Heart left ventricle (tissue), 16 donors: ENCODE measurements at regions not wholly inside any gene's neighbourhood (a gene's known extent, or its start where the extent isn't known, plus 50 kb on each side); places are given as distances from the start of the nearest gene placed in this dataset.

Experiments
- ATAC-seq, 4 donors: fragments of 200-7000 bp; cut with Tn5 transposase; one replicate each; pipeline ENCODE4 v1.9.1; 2020 to 2022; ENCODE audit warnings: moderate library complexity in 4 of 4, mild to moderate bottlenecking in 3 of 4, moderate number of reproducible peaks in 1 of 4
- DNase-seq, 5 donors: peaks; one replicate each; pipeline ENCODE4 v3.0.0-alpha.2; 2020
- H3K27ac ChIP-seq, 12 donors: fragments of 200-600 bp; sonication (generic) in 4 of 12; one replicate each; pipeline versions ENCODE4 v1.5.0 to v1.8.0; 2016 to 2022; ENCODE audit warnings: mild to moderate bottlenecking in 2 of 12
- H3K27me3 ChIP-seq, 9 donors: fragments of 200-600 bp; sonication (generic) in 2 of 9; one replicate each; pipeline versions ENCODE4 v1.5.1 to v1.8.0; 2016 to 2022; ENCODE audit warnings: mild to moderate bottlenecking in 3 of 9
- H3K36me3 ChIP-seq, 9 donors: fragments of 200-600 bp; sonication (generic) in 2 of 9; one replicate each; pipeline versions ENCODE4 v1.5.0 to v1.8.0; 2018 to 2022; ENCODE audit warnings: mild to moderate bottlenecking in 2 of 9
- H3K4me1 ChIP-seq, 12 donors: fragments of 200-600 bp; sonication (generic) in 4 of 12; one replicate each; pipeline versions ENCODE4 v1.5.0 to v1.8.0; 2016 to 2022; ENCODE audit warnings: mild to moderate bottlenecking in 3 of 12
- H3K4me3 ChIP-seq, 12 donors: fragments of 200-600 bp; sonication (generic) in 4 of 12; one replicate each; pipeline versions ENCODE4 v1.5.0 to v1.8.0; 2017 to 2022; ENCODE audit warnings: mild to moderate bottlenecking in 9 of 12, moderate library complexity in 4 of 12
- H3K9me3 ChIP-seq, 12 donors: fragments of 200-600 bp; sonication (generic) in 4 of 12; one replicate each; pipeline versions ENCODE4 v1.5.0 to v1.8.0; 2016 to 2022; ENCODE audit warnings: mild to moderate bottlenecking in 1 of 12
- POLR2A ChIP-seq, 2 donors: fragments of 450-650 bp; IDR thresholded peaks; one replicate each; pipeline ENCODE4 v1.6.1; 2017; ENCODE audit warnings: antibody characterized with exemption in 2 of 2, mild to moderate bottlenecking in 2 of 2, moderate library complexity in 2 of 2
- WGBS, 4 donors: extraction: QIAGEN DNeasy Blood & Tissue Kit in 2 of 4; methylation state at CpG; one replicate each; pipeline versions ENCODE4 v1.1.5 to v1.1.7; 2013 to 2018; 5-methylcytosine and 5-hydroxymethylcytosine counted together
- intact Hi-C, 10 donors: fragments of 100-400 bp; cut with DNase I; formaldehyde crosslinking; loops; one replicate each; pipeline versions ENCODE4 v1.11.1 to v1.14.2; 2022
- TF ChIP-seq, protein P1 (sequence below), 12 donors: fragments of 200-600 bp; sonication (generic) in 4 of 12; IDR thresholded peaks; one replicate each; pipeline versions ENCODE4 v1.5.0 to v1.8.0; 2018 to 2022; ENCODE audit warnings: antibody characterized with exemption in 12 of 12, mild to moderate bottlenecking in 5 of 12
- donor health status: ischemic (EF 13 %, LVEDD 7.1; RV severe dilation, severe dysfunction).
- donor health status: healthy with polysubstance abuse.
- donor health status: DM: no; HTN: yes; CAD: no.
- donor health status: DM: no; HTN: no; CAD: no.
- donor health status: ischemic (EF 25% LVEDD 6.9; RV normal size, moderate dysfunction).
- donor health status: ischemic (EF 25% LVEDD 5.7; RV mildly dilated, moderate dysfunction).
- donor health status: healthy.
- donor health status: DM: yes; HTN: yes; CAD: no.
- donor health status: ischemic (EF 35%, LVEDD 5.7; RV mildly dilated, moderate dysfunction).
- donor health status: nonischemic (EF 11% LVEDD 7.7; RV severe dilation, severe dysfunction).
- donor health status: DM: yes; HTN: yes; CAD: no.
- donor health status: PGD.
- donor health status: ischemic (EF 29% LVEDD 5.4; RV normal size, mild dysfunction).
- donor health status: nonischemic (EF 23%, LVEDD 6.1; RV moderate dilation, normal function).

DNA sequence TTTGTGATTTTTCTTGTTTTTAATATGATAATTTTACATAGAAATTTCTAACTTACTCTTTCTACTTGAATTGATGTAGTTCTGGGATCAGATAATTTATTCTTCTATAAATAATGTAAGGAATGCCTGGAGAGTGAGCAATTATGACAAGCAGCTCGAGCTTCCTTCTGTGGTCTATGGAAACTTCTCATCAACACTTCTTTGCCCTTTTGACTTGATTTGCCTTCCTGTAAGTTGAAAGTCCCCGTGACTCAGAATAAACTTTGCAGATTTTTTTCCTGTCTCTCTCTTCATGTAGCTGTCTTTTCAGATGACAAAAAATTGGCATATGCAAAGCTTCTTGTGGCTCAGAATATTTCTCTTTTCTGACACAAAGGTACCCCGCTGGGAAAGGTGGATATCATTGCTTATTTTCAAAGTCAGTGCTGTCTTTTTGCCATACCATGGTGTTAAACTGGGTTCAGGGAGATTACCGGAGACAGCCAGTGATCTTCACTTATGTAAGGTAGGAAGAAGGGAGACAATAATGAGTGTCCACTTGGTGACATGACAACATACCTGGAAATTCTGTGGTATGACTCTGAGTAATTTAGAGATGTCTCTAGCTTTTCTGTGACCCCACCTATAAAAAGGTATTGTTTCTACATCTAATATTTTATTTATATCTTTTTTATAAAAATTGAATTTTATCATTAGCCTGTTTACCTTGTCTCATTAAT lies 278.6 kb upstream of the GNPDA2 start:
- Histone ChIP-seq H3K36me3 (no peaks in the 10 kb centered on the region), H3K27me3 (no peaks in the 10 kb centered on the region), H3K4me1 (no peaks in the 10 kb centered on the region), H3K9me3 (no peaks in the 10 kb centered on the region), H3K27ac (no peak overlapping the region), H3K4me3 (no peak overlapping the region)
- ATAC-seq, result no peak
- intact Hi-C loops, result no loop called here
- 55 to 61% (median 58%) methylated on average over 4 of the region's 4 CpGs for WGBS, 4 donors
- DNase-seq, result no peak
- no peak for TF ChIP-seq POLR2A (IDR thresholded peaks at IDR 0.05)
- TF ChIP-seq, protein P1, sequence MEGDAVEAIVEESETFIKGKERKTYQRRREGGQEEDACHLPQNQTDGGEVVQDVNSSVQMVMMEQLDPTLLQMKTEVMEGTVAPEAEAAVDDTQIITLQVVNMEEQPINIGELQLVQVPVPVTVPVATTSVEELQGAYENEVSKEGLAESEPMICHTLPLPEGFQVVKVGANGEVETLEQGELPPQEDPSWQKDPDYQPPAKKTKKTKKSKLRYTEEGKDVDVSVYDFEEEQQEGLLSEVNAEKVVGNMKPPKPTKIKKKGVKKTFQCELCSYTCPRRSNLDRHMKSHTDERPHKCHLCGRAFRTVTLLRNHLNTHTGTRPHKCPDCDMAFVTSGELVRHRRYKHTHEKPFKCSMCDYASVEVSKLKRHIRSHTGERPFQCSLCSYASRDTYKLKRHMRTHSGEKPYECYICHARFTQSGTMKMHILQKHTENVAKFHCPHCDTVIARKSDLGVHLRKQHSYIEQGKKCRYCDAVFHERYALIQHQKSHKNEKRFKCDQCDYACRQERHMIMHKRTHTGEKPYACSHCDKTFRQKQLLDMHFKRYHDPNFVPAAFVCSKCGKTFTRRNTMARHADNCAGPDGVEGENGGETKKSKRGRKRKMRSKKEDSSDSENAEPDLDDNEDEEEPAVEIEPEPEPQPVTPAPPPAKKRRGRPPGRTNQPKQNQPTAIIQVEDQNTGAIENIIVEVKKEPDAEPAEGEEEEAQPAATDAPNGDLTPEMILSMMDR (IDR thresholded peaks at IDR 0.05), result no peak

DNA sequence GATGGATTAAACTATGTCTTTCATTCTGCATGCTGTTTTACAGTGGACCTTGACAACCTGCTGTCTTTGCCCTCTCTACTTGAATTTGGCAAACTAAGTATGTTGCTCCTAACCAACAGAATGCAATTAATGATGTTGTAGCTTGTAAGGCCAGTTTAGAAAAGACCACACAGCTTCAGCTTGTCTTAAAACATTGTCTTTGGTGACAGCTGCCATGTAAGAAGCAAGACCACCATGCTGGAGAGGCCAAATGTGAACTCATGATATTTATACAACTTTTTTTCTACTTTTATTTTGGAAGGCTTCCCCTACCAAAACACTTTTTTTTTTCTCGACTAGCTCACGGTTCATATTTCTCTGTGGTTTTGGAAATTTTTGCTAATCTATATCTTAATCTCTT lies 278.0 kb upstream of the GNPDA2 start:
- Histone ChIP-seq H3K9me3 (no peaks in the 10 kb centered on the region), H3K36me3 (no peaks in the 10 kb centered on the region), H3K27ac (no peak overlapping the region), H3K4me3 (no peak overlapping the region), H3K4me1 (no peaks in the 10 kb centered on the region), H3K27me3 (no peaks in the 10 kb centered on the region)
- intact Hi-C loops, result no loop called here
- 72 to 87% (median 78%) methylated on average over 2 of the region's 2 CpGs for WGBS, 4 donors
- DNase-seq (no peak), ATAC-seq (no peak)
- TF ChIP-seq, protein P1 (IDR thresholded peaks at IDR 0.05), result no peak
- TF ChIP-seq POLR2A (IDR thresholded peaks at IDR 0.05), result no peak

DNA sequence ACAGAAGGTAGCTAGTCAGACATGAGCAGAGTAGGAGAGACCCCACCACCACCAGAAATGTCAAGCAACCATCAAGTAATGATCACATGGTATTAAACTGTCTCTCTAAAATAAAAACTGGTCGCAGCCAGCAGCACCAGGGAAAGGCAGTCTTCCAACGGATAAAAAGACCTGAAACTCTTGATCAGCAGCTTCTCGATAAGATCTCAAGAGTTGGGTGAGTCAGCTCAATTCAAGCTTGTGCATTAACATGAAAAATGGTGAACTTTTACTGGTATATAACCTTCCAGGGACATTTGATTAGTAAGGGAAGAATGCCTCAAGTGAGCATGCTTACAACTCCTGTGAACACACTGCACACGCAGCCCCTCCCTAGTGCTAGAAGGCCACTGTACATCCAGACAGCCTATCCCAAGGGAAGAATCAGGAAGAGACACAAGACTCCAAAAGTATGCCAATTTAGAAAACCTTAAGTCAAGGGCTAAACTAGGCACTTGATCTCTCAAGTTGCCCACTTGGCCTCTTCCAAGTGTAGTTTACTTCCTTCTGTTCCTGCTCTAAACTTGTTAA lies 270.0 kb upstream of the GNPDA2 start:
- ATAC-seq, result no peak
- Histone ChIP-seq H3K36me3 (no peaks in the 10 kb centered on the region), H3K27me3 (no peaks in the 10 kb centered on the region), H3K27ac (no peak overlapping the region), H3K4me3 (no peak overlapping the region), H3K4me1 (no peaks in the 10 kb centered on the region), H3K9me3 (peaks cover 0 to 3% (median 0%) of the 10 kb centered on the region in 12 donors)
- intact Hi-C loops, result no loop called here
- DNase-seq, result no peak
- TF ChIP-seq, protein P1 (IDR thresholded peaks at IDR 0.05), result no peak
- TF ChIP-seq POLR2A (IDR thresholded peaks at IDR 0.05), result no peak
- WGBS, 4 donors, result 84 to 88% (median 85%) methylated on average over 4 of the region's 4 CpGs

DNA sequence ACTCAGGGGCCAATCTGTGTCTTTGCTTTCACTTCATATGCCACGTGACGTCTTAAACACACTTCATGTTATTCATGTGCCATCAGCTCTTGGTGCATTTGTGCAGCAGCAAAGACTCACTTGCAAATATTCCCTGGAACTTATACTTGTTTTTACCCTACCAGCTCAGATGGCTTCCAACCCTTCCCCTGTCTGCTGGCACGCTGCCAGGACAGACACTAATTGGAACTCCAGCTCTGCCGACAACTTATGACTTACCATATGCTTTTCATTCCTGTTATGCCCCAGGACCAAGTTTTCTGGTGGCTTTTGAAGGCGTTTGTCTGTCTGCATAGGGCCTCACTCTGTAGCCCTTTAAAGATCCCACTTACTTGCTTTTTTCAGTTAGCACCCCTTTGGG lies 261.7 kb upstream of the GNPDA2 start:
- WGBS, 4 donors, result 54 to 70% (median 61%) methylated on average over 5 of the region's 5 CpGs
- no peak for ATAC-seq
- TF ChIP-seq POLR2A (IDR thresholded peaks at IDR 0.05), result no peak
- TF ChIP-seq, protein P1 (IDR thresholded peaks at IDR 0.05), result no peak
- peak in 1 of 5 donors; percentile 21 for DNase-seq
- Histone ChIP-seq H3K36me3 (no peaks in the 10 kb centered on the region), H3K27me3 (no peaks in the 10 kb centered on the region), H3K9me3 (peaks cover 0 to 8% (median 0%) of the 10 kb centered on the region in 12 donors), H3K4me1 (no peaks in the 10 kb centered on the region), H3K4me3 (no peak overlapping the region), H3K27ac (no peak overlapping the region)
- intact Hi-C loops, result no loop called here
